ENCODE measurements at regions not wholly inside any gene's neighbourhood (a gene's known extent, or its start where the extent isn't known, plus 50 kb on each side); places are given as distances from the start of the nearest gene placed in this dataset.

GRCh38 chr5:57010786-57011185, 58.9 kb upstream of the MIER3 start:
- TF ChIP-seq, protein P1, sequence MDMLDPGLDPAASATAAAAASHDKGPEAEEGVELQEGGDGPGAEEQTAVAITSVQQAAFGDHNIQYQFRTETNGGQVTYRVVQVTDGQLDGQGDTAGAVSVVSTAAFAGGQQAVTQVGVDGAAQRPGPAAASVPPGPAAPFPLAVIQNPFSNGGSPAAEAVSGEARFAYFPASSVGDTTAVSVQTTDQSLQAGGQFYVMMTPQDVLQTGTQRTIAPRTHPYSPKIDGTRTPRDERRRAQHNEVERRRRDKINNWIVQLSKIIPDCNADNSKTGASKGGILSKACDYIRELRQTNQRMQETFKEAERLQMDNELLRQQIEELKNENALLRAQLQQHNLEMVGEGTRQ (CRISPR knock-in tag; IDR thresholded peaks at IDR 0.05), result no peak
- TF ChIP-seq CTCF (IDR thresholded peaks at IDR 0.05) (no peak), CREM (CRISPR knock-in tag; IDR thresholded peaks at IDR 0.05) (no peak), ATF1 (CRISPR knock-in tag; IDR thresholded peaks at IDR 0.05) (no peak)

All from WTC11 (cell line).